Mesendoderm (in vitro differentiated cells): ENCODE measurements at regions not wholly inside any gene's neighbourhood (a gene's known extent, or its start where the extent isn't known, plus 50 kb on each side); places are given as distances from the start of the nearest gene placed in this dataset.
"Not testable (repeated sequence)": the region's sequence is repeated elsewhere in the genome, so short reads cannot be mapped to it uniquely, and the experiment has no call there.

Experiments
- DNase-seq: peaks from one replicate; pipeline ENCODE4 v3.0.0; 2013
- H2AK5ac ChIP-seq: 2 replicates; pipeline ENCODE4 v1.6.1; 2013; ENCODE audit warnings: low read length, inconsistent platforms
- H2BK120ac ChIP-seq: 2 replicates; pipeline ENCODE4 v1.6.1; 2013; ENCODE audit warnings: low read depth, mild to moderate bottlenecking, low read length, moderate library complexity, mixed read lengths
- H2BK15ac ChIP-seq: replicated peaks from 2 replicates; pipeline ENCODE4 v1.6.1; 2013; ENCODE audit warnings: low read depth, mild to moderate bottlenecking, moderate library complexity
- H2BK5ac ChIP-seq: 2 replicates; pipeline ENCODE4 v1.6.1; 2013; ENCODE audit warnings: low read length, inconsistent platforms
- H3K18ac ChIP-seq: 2 replicates; pipeline ENCODE4 v1.6.1; 2013; ENCODE audit warnings: mild to moderate bottlenecking, low read length, mixed read lengths
- H3K23ac ChIP-seq: one replicate; pipeline ENCODE4 v1.6.1; 2013; ENCODE audit warnings: low read length
- H3K27ac ChIP-seq: 2 replicates; pipeline ENCODE4 v1.5.1; 2013; ENCODE audit warnings: low read depth, mild to moderate bottlenecking, inconsistent platforms, low read length, moderate library complexity
- H3K27me3 ChIP-seq: 2 replicates; pipeline ENCODE4 v1.6.1; 2013; ENCODE audit warnings: low read length, control low read depth, mild to moderate bottlenecking, inconsistent platforms; ENCODE audit not compliant: insufficient read depth, poor library complexity
- H3K36me3 ChIP-seq: 2 replicates; pipeline ENCODE4 v1.6.1; 2013; ENCODE audit warnings: low read length, inconsistent platforms; ENCODE audit not compliant: control insufficient read depth, insufficient read depth
- H3K4ac ChIP-seq: one replicate; pipeline ENCODE4 v1.6.1; 2013; ENCODE audit warnings: low read depth, mild to moderate bottlenecking, low read length, moderate library complexity
- H3K4me1 ChIP-seq: 2 replicates; pipeline ENCODE4 v1.6.1; 2013; ENCODE audit warnings: low read depth, low read length, inconsistent platforms; ENCODE audit not compliant: control insufficient read depth
- H3K4me2 ChIP-seq: 2 replicates; pipeline ENCODE4 v1.6.1; 2013; ENCODE audit warnings: low read length
- H3K4me3 ChIP-seq: 2 replicates; pipeline ENCODE4 v1.5.1; 2013; ENCODE audit warnings: mild to moderate bottlenecking, low read length
- H3K56ac ChIP-seq: one replicate; pipeline ENCODE4 v1.6.1; 2013; ENCODE audit warnings: low read length
- H3K79me1 ChIP-seq: 2 replicates; pipeline ENCODE4 v1.6.1; 2013; ENCODE audit warnings: low read length, inconsistent platforms
- H3K79me2 ChIP-seq: 2 replicates; pipeline ENCODE4 v1.6.1; 2013; ENCODE audit warnings: mild to moderate bottlenecking, low read length; ENCODE audit not compliant: control insufficient read depth, insufficient read depth
- H3K9ac ChIP-seq: 2 replicates; pipeline ENCODE4 v1.6.1; 2013; ENCODE audit warnings: low read length, inconsistent platforms
- H4K5ac ChIP-seq: one replicate; pipeline ENCODE4 v1.6.1; 2013; ENCODE audit warnings: low read length
- H4K8ac ChIP-seq: one replicate; pipeline ENCODE4 v1.6.1; 2013; ENCODE audit warnings: low read depth, mild to moderate bottlenecking, control low read depth, low read length, moderate library complexity
- WGBS: extraction: QIAGEN DNeasy Blood & Tissue Kit; methylation state at CpG from one replicate; pipeline ENCODE4 v1.1.7; 2013; ENCODE audit warnings: low lambda C conversion rate, missing lambda C conversion rate; ENCODE audit not compliant: insufficient coverage; ENCODE audit errors: extremely low coverage; 5-methylcytosine and 5-hydroxymethylcytosine counted together

GRCh38 chr1:232319072-232319471, 310.9 kb downstream of the SIPA1L2 start:
- Histone ChIP-seq H3K79me2 (no peaks in the 10 kb centered on the region), H3K27ac (no peak overlapping the region), H2BK15ac (no peak overlapping the region), H3K56ac (no peak overlapping the region), H3K23ac (no peak overlapping the region), H4K8ac (no peak overlapping the region), H3K4me3 (no peak overlapping the region), H2BK120ac (no peak overlapping the region), H2AK5ac (peak overlapping the region; percentile 14), H3K4me1 (no peaks in the 10 kb centered on the region), H4K5ac (no peak overlapping the region), H3K4ac (no peak overlapping the region), H3K79me1 (no peaks in the 10 kb centered on the region), H3K27me3 (no peaks in the 10 kb centered on the region), H3K9ac (no peak overlapping the region), H2BK5ac (no peak overlapping the region), H3K36me3 (no peaks in the 10 kb centered on the region), H3K4me2 (no peak overlapping the region), H3K18ac (no peak overlapping the region)
- no CpG with 5 or more reads among the region's 10 CpGs for WGBS
- DNase-seq: peak; percentile 30

- Histone ChIP-seq H4K5ac (no peak overlapping the region), H3K36me3 (no peaks in the 10 kb centered on the region), H3K9ac (no peak overlapping the region), H2BK120ac (no peak overlapping the region), H2BK5ac (no peak overlapping the region), H3K23ac (no peak overlapping the region), H2AK5ac (no peak overlapping the region), H3K27me3 (no peaks in the 10 kb centered on the region), H3K4me1 (no peaks in the 10 kb centered on the region), H3K56ac (no peak overlapping the region), H3K27ac (no peak overlapping the region), H4K8ac (no peak overlapping the region), H3K4me2 (no peak overlapping the region), H3K79me2 (no peaks in the 10 kb centered on the region), H2BK15ac (no peak overlapping the region), H3K4ac (no peak overlapping the region), H3K4me3 (no peak overlapping the region), H3K18ac (no peak overlapping the region), H3K79me1 (no peaks in the 10 kb centered on the region)
- WGBS: no CpG with 5 or more reads among the region's 2 CpGs
- DNase-seq: no peak
Measured at GRCh38 chr1:232318143-232318542, 311.8 kb downstream of the SIPA1L2 start.

DNA sequence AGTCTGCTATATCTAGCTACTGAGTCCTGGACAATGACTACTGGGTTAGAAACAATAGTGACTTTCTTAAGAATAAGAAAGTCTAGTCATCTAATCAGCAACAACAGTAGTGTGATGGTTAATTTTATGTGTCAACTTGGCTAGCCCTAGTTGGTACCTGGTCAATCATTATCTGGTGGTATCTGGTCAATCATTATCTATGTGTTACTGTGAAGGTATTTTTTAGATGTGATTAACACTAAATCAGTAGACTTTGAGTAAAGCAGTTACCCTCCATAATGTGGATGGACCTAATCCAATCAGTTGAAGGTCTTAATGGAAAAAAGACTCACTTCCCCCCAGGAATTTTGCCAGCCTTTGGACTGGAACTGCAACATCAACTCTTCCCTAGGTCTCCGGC, 312.6 kb downstream of the SIPA1L2 start:
- no peak overlapping the region for H3K9ac ChIP-seq
- H3K36me3 ChIP-seq: no peaks in the 10 kb centered on the region
- no peak overlapping the region for H3K56ac ChIP-seq
- H2AK5ac ChIP-seq: no peak overlapping the region
- DNase-seq: peak; percentile 35
- no peak overlapping the region for H3K4me2 ChIP-seq
- H3K27me3 ChIP-seq: no peaks in the 10 kb centered on the region
- no peak overlapping the region for H3K4me3 ChIP-seq
- no peak overlapping the region for H2BK120ac ChIP-seq
- H3K27ac ChIP-seq: no peak overlapping the region
- no peak overlapping the region for H2BK5ac ChIP-seq
- no peak overlapping the region for H3K4ac ChIP-seq
- H4K8ac ChIP-seq: no peak overlapping the region
- H3K79me2 ChIP-seq: no peaks in the 10 kb centered on the region
- H2BK15ac ChIP-seq: no peak overlapping the region
- WGBS: no CpG with 5 or more reads among the region's 1 CpG
- no peaks in the 10 kb centered on the region for H3K4me1 ChIP-seq
- no peak overlapping the region for H3K23ac ChIP-seq
- no peak overlapping the region for H3K18ac ChIP-seq
- no peak overlapping the region for H4K5ac ChIP-seq
- H3K79me1 ChIP-seq: no peaks in the 10 kb centered on the region

GRCh38 chr1:232316864-232317263, 313.1 kb downstream of the SIPA1L2 start:
- DNase-seq: no peak
- Histone ChIP-seq H3K4ac (no peak overlapping the region), H3K36me3 (no peaks in the 10 kb centered on the region), H3K79me1 (no peaks in the 10 kb centered on the region), H3K27ac (no peak overlapping the region), H4K8ac (no peak overlapping the region), H3K4me3 (no peak overlapping the region), H3K18ac (no peak overlapping the region), H2BK15ac (no peak overlapping the region), H3K79me2 (no peaks in the 10 kb centered on the region), H3K4me1 (no peaks in the 10 kb centered on the region), H3K4me2 (no peak overlapping the region), H2BK120ac (no peak overlapping the region), H3K27me3 (no peaks in the 10 kb centered on the region), H2BK5ac (no peak overlapping the region), H3K23ac (no peak overlapping the region), H2AK5ac (no peak overlapping the region), H4K5ac (no peak overlapping the region), H3K56ac (no peak overlapping the region), H3K9ac (no peak overlapping the region)

DNA sequence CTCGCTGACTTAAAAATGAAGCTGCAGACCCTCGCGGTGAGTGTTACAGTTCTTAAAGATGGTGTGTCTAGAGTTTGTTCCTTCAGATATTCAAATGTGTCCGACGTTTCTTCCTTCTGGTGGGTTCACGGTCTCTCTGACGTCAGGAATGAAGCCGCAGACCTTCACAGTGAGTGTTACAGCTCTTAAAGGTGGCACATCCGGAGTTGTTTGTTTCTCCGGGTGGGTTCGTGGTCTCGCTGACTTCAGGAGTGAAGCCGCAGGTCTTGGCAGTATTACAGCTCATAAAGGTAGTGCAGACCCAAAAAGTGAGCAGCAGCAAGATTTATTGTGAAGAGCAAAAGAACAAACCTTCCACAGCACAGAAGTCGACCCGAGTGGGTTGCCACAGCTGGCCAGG, 316.1 kb downstream of the SIPA1L2 start:
- not testable (repeated sequence) for H3K18ac ChIP-seq, H3K4ac ChIP-seq, H4K5ac ChIP-seq, H4K8ac ChIP-seq, H3K4me1 ChIP-seq, H3K79me2 ChIP-seq, H2BK120ac ChIP-seq, H3K27ac ChIP-seq, H3K4me3 ChIP-seq, H2AK5ac ChIP-seq, H3K23ac ChIP-seq, H3K36me3 ChIP-seq, H3K27me3 ChIP-seq, H2BK15ac ChIP-seq, H3K79me1 ChIP-seq, H3K4me2 ChIP-seq, H2BK5ac ChIP-seq, H3K56ac ChIP-seq, DNase-seq, H3K9ac ChIP-seq
- WGBS: no CpG with 5 or more reads among the region's 15 CpGs

DNA sequence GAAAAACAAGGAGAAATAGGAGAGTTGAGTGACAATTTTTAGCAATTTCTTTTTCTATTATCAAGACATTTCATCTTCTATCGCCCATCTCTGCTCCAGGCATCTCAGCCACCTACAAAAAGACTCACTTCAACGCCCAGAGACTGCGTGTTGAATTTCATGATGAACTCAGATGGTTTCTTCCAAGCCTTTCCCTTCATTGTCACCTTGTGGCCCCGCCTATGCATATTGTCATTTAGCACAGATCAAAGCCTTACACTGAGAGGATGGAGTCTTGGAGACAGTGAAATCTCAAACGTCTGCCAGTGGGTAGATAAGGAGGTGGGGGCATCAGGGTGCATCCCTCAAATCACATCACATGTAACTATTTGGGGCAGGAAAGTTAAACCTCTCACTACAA, 319.4 kb downstream of the SIPA1L2 start:
- H3K36me3 ChIP-seq: no peaks in the 10 kb centered on the region

More for the DNA sequence above, 319.4 kb downstream of the SIPA1L2 start:
- DNase-seq: peak; percentile 77
- Histone ChIP-seq H3K18ac (no peak overlapping the region), H3K56ac (no peak overlapping the region), H2BK15ac (no peak overlapping the region), H2AK5ac (no peak overlapping the region), H3K4me1 (peaks cover 19% of the 10 kb centered on the region), H4K8ac (no peak overlapping the region), H4K5ac (no peak overlapping the region), H3K23ac (no peak overlapping the region), H3K9ac (no peak overlapping the region), H3K4me3 (no peak overlapping the region), H3K79me1 (no peaks in the 10 kb centered on the region), H3K27ac (no peak overlapping the region), H2BK120ac (no peak overlapping the region), H3K79me2 (no peaks in the 10 kb centered on the region), H3K4me2 (no peak overlapping the region), H3K4ac (no peak overlapping the region), H3K27me3 (no peaks in the 10 kb centered on the region), H2BK5ac (no peak overlapping the region)
- WGBS: no CpG with 5 or more reads among the region's 5 CpGs
